Coronary artery (tissue), 2 donors: ENCODE measurements at regions not wholly inside any gene's neighbourhood (a gene's known extent, or its start where the extent isn't known, plus 50 kb on each side); places are given as distances from the start of the nearest gene placed in this dataset.

ENCODE experiments used
- DNase-seq: peaks from one replicate; pipeline ENCODE4 v3.0.0-alpha.2; 2017; ENCODE audit warnings: low spot score
- H3K27ac ChIP-seq, 2 donors: fragments of 200-600 bp; sonication (generic); one replicate each; pipeline ENCODE4 v1.5.1; 2016 to 2019
- H3K4me3 ChIP-seq: fragments of 200-600 bp; sonication (generic); 2 replicates; pipeline ENCODE4 v1.5.1; 2016; ENCODE audit warnings: mild to moderate bottlenecking, moderate library complexity
- TF ChIP-seq, protein P1 (sequence below): fragments of 200-600 bp; sonication (generic); IDR thresholded peaks from one replicate; pipeline ENCODE4 v1.5.1; 2019; ENCODE audit warnings: antibody characterized with exemption

- Histone ChIP-seq H3K27ac (no peak overlapping the region), H3K4me3 (no peak overlapping the region)
- TF ChIP-seq, protein P1, sequence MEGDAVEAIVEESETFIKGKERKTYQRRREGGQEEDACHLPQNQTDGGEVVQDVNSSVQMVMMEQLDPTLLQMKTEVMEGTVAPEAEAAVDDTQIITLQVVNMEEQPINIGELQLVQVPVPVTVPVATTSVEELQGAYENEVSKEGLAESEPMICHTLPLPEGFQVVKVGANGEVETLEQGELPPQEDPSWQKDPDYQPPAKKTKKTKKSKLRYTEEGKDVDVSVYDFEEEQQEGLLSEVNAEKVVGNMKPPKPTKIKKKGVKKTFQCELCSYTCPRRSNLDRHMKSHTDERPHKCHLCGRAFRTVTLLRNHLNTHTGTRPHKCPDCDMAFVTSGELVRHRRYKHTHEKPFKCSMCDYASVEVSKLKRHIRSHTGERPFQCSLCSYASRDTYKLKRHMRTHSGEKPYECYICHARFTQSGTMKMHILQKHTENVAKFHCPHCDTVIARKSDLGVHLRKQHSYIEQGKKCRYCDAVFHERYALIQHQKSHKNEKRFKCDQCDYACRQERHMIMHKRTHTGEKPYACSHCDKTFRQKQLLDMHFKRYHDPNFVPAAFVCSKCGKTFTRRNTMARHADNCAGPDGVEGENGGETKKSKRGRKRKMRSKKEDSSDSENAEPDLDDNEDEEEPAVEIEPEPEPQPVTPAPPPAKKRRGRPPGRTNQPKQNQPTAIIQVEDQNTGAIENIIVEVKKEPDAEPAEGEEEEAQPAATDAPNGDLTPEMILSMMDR = no peak
- no peak for DNase-seq
Measured at GRCh38 chr12:24698972-24699371, 249.9 kb downstream of the BCAT1 start.

- no peak overlapping the region for H3K4me3 ChIP-seq
- no peak for DNase-seq
- H3K27ac ChIP-seq = no peak overlapping the region
- TF ChIP-seq, protein P1 = no peak
Measured at GRCh38 chr12:24697769-24698168, 251.1 kb downstream of the BCAT1 start.

GRCh38 chr12:24697295-24697694 lies 251.6 kb downstream of the BCAT1 start:
- TF ChIP-seq, protein P1 = no peak
- no peak overlapping the region for H3K27ac ChIP-seq
- H3K4me3 ChIP-seq = no peak overlapping the region
- DNase-seq = no peak

- Histone ChIP-seq H3K4me3 (no peak overlapping the region), H3K27ac (no peak overlapping the region)
- TF ChIP-seq, protein P1 = no peak
- DNase-seq = no peak
Measured at GRCh38 chr12:24696800-24697199, 252.1 kb downstream of the BCAT1 start.

- Histone ChIP-seq H3K4me3 (no peak overlapping the region), H3K27ac (no peak overlapping the region)
- no peak for DNase-seq
- TF ChIP-seq, protein P1 = no peak
Measured at GRCh38 chr12:24695657-24696329, 253.1 kb downstream of the BCAT1 start.

- Histone ChIP-seq H3K4me3 (no peak overlapping the region), H3K27ac (no peak overlapping the region)
- DNase-seq = no peak
- TF ChIP-seq, protein P1 = no peak
Measured at GRCh38 chr12:24695103-24695502, 253.8 kb downstream of the BCAT1 start.

DNA sequence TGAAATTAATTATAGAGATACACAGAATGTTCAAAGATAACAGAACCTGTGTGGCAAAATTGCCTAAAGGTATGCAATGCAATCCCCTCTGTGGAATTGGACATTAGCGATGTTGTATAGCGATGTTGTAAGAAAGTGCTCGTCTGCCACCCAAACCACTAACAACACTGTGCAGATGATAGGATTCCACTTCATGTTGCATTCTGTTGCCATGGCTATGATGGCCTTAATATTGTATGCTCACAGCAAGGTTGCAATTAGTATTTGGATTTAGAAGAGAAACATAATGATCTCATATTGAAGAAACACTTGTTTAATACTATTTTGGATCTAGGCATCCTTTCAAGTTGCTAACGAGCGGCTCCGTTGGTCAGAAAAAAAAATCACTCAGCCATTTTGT lies 260.3 kb downstream of the BCAT1 start:
- DNase-seq = no peak
- TF ChIP-seq, protein P1 = no peak
- Histone ChIP-seq H3K4me3 (no peak overlapping the region), H3K27ac (no peak overlapping the region)
